ENCODE measurements at regions not wholly inside any gene's neighbourhood (a gene's known extent, or its start where the extent isn't known, plus 50 kb on each side); places are given as distances from the start of the nearest gene placed in this dataset.

DNA sequence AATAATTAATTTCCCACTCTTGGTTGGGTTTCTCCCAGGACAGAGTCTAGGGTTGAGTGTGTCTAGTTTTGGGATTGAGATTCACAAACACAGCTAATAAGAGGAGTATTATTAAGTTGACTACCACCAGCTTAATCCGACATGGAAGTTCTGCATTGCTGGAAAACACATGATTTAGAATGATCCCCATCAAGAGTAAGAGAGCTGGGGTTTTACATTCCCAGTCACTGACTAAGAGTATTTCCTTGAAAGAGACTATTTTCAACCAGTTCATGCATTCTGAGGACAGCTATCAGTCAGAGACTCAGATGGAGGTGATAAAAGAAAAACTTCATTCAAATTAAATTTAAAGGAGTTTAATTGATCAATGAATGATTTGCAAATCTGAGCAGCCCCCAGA lies 334.6 kb upstream of the LRATD1 start:
- no peak overlapping the region for H3K27ac Mint-ChIP-seq
- no peaks in the 10 kb centered on the region for H3K4me1 Mint-ChIP-seq
- H3K27me3 Mint-ChIP-seq, result no peaks in the 10 kb centered on the region
- no peak for ATAC-seq (replicated peaks)
- peaks cover 6% of the 10 kb centered on the region for H3K9me3 Mint-ChIP-seq
- H3K4me3 Mint-ChIP-seq, result no peak overlapping the region
- no peaks in the 10 kb centered on the region for H3K36me3 Mint-ChIP-seq (ENCODE audit: low read depth)

DNA sequence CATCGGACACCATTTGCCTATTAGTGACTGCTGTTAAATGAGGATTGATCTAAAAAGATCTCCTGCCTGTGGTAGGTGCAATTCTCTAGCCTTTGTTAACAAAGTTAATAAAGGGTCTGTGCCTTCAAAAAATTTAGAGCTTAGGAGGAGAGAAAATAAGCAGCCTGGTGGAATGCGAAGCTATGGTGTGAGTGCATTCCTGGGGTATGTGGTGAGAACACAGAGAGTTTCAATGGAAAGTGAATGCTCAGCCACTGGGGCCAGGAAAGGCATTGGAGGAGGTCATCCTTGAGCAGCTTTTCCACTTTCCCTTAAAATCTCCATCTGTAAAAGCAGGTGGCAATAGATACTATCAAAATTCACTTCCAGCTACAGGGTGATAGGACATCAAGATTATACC lies 331.2 kb upstream of the LRATD1 start:
- no peak overlapping the region for H3K27ac Mint-ChIP-seq
- ATAC-seq (replicated peaks), result no peak
- no peaks in the 10 kb centered on the region for H3K27me3 Mint-ChIP-seq
- no peaks in the 10 kb centered on the region for H3K4me1 Mint-ChIP-seq
- peaks cover 5% of the 10 kb centered on the region for H3K9me3 Mint-ChIP-seq
- no peaks in the 10 kb centered on the region for H3K36me3 Mint-ChIP-seq (ENCODE audit: low read depth)
- H3K4me3 Mint-ChIP-seq, result no peak overlapping the region

GRCh38 chr2:14303366-14304115 lies 329.0 kb upstream of the LRATD1 start:
- Mint-ChIP-seq H3K27me3 (no peaks in the 10 kb centered on the region), H3K4me1 (no peaks in the 10 kb centered on the region), H3K4me3 (no peak overlapping the region), H3K27ac (no peak overlapping the region), H3K9me3 (no peaks in the 10 kb centered on the region), H3K36me3 (ENCODE audit: low read depth) (no peaks in the 10 kb centered on the region)
- ATAC-seq (replicated peaks), result no peak

DNA sequence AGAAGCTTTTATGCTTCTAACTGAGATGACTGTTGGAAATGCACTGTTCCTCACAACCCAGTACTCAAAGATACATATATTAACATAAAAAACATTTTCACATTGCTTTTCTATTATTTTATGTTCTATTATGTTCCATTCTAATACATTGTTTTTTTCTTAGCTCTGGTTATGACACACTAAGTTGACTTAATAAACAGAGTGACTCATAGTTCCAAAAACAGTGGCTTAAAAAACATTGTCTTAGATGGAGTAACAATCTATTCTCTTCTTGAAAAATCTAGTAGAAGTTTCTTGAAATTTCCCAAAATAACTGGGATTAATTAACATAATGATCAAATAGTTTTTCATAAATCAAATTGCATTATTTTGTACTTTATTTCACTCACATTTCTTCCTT lies 328.2 kb upstream of the LRATD1 start:
- Mint-ChIP-seq H3K4me1 (no peaks in the 10 kb centered on the region), H3K4me3 (no peak overlapping the region), H3K27me3 (no peaks in the 10 kb centered on the region), H3K36me3 (ENCODE audit: low read depth) (no peaks in the 10 kb centered on the region), H3K27ac (no peak overlapping the region), H3K9me3 (no peaks in the 10 kb centered on the region)
- no peak for ATAC-seq (replicated peaks)

GRCh38 chr2:14306268-14306861 lies 326.2 kb upstream of the LRATD1 start:
- H3K9me3 Mint-ChIP-seq, result no peaks in the 10 kb centered on the region
- no peaks in the 10 kb centered on the region for H3K4me1 Mint-ChIP-seq
- no peak overlapping the region for H3K27ac Mint-ChIP-seq
- no peak for ATAC-seq (replicated peaks)
- no peak overlapping the region for H3K4me3 Mint-ChIP-seq
- H3K36me3 Mint-ChIP-seq (ENCODE audit: low read depth), result no peaks in the 10 kb centered on the region
- H3K27me3 Mint-ChIP-seq, result no peaks in the 10 kb centered on the region

- H3K4me3 Mint-ChIP-seq, result no peak overlapping the region
- H3K4me1 Mint-ChIP-seq, result no peaks in the 10 kb centered on the region
- H3K36me3 Mint-ChIP-seq (ENCODE audit: low read depth), result no peaks in the 10 kb centered on the region
- no peak overlapping the region for H3K27ac Mint-ChIP-seq
- peaks cover 6% of the 10 kb centered on the region for H3K9me3 Mint-ChIP-seq
- ATAC-seq (replicated peaks), result no peak
- no peaks in the 10 kb centered on the region for H3K27me3 Mint-ChIP-seq
Measured at GRCh38 chr2:14313341-14313740, 319.2 kb upstream of the LRATD1 start.

DNA sequence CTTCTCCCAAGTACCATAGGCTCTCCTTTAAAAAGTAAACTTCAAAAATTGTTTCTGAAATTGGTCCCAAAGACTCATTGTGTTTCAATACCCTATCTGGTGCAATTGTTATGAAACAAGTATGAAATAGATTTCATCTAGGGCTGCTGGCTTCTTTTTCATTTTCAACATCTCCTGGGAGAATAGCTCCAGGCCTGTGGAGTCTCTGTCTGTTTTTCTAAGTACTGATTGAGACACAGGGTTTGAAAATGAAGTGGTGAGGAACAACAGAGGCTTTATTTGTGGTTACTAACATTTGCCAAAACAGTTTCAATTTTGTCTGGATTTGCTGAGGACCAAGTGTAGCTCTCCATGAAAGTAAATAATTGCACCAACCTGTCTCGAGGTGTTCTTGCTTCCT lies 315.9 kb upstream of the LRATD1 start:
- H3K27ac Mint-ChIP-seq, result no peak overlapping the region
- H3K9me3 Mint-ChIP-seq, result peaks cover 6% of the 10 kb centered on the region
- no peaks in the 10 kb centered on the region for H3K4me1 Mint-ChIP-seq
- ATAC-seq (replicated peaks), result no peak
- no peaks in the 10 kb centered on the region for H3K27me3 Mint-ChIP-seq
- H3K4me3 Mint-ChIP-seq, result no peak overlapping the region
- no peaks in the 10 kb centered on the region for H3K36me3 Mint-ChIP-seq (ENCODE audit: low read depth)

- Mint-ChIP-seq H3K9me3 (no peaks in the 10 kb centered on the region), H3K27ac (no peak overlapping the region), H3K36me3 (ENCODE audit: low read depth) (no peaks in the 10 kb centered on the region), H3K4me1 (no peaks in the 10 kb centered on the region), H3K27me3 (no peaks in the 10 kb centered on the region), H3K4me3 (no peak overlapping the region)
- no peak for ATAC-seq (replicated peaks)
Measured at GRCh38 chr2:14321357-14321756, 311.2 kb upstream of the LRATD1 start.

- Mint-ChIP-seq H3K4me3 (no peak overlapping the region), H3K9me3 (no peaks in the 10 kb centered on the region), H3K36me3 (ENCODE audit: low read depth) (no peaks in the 10 kb centered on the region), H3K27me3 (no peaks in the 10 kb centered on the region), H3K27ac (no peak overlapping the region), H3K4me1 (no peaks in the 10 kb centered on the region)
- no peak for ATAC-seq (replicated peaks)
Measured at GRCh38 chr2:14322306-14322705, 310.2 kb upstream of the LRATD1 start.

DNA sequence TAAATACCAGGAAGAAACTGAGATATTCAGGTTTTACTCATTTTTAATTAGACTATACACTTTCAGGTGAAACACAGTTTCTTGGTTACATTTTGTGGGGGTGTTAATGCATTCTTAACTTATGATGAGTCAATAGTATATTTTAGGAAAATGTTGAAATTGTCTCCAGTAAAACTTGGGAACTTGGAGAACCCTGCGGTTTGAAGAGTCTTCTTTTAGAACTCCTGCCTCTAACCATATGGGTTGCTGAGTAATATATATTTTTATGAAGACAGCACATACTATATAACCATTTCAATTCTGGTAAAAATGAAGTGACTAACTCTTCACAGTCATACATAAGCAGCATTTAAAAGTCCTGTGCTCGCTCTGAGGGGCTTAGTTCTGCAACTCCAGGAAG lies 308.2 kb upstream of the LRATD1 start:
- Mint-ChIP-seq H3K27ac (no peak overlapping the region), H3K4me1 (no peaks in the 10 kb centered on the region), H3K27me3 (no peaks in the 10 kb centered on the region), H3K9me3 (peaks cover 9% of the 10 kb centered on the region), H3K4me3 (no peak overlapping the region), H3K36me3 (ENCODE audit: low read depth) (no peaks in the 10 kb centered on the region)
- no peak for ATAC-seq (replicated peaks)

DNA sequence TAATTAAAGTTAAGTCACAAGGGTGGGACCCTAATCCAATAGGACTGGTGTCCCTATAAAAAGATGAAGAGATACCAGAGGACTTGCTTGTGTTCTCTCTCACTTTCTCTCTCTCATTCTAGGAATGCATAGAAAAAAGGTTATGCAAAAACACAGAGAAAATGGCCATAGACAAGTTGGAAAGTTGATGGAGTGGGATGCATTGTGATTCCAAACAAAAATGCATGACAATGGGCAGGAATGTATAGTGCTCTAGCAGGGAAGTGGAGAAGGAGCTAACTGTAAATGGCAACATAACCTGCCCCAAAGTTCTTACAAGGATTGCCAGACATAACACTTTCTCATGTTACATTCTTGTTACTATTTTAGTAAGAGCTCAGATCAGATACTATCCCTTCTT lies 301.6 kb upstream of the LRATD1 start:
- ATAC-seq (replicated peaks), result no peak
- H3K27me3 Mint-ChIP-seq, result no peaks in the 10 kb centered on the region
- H3K36me3 Mint-ChIP-seq (ENCODE audit: low read depth), result no peaks in the 10 kb centered on the region
- H3K27ac Mint-ChIP-seq, result no peak overlapping the region
- H3K4me3 Mint-ChIP-seq, result no peak overlapping the region
- no peaks in the 10 kb centered on the region for H3K4me1 Mint-ChIP-seq
- peaks cover 9% of the 10 kb centered on the region for H3K9me3 Mint-ChIP-seq

DNA sequence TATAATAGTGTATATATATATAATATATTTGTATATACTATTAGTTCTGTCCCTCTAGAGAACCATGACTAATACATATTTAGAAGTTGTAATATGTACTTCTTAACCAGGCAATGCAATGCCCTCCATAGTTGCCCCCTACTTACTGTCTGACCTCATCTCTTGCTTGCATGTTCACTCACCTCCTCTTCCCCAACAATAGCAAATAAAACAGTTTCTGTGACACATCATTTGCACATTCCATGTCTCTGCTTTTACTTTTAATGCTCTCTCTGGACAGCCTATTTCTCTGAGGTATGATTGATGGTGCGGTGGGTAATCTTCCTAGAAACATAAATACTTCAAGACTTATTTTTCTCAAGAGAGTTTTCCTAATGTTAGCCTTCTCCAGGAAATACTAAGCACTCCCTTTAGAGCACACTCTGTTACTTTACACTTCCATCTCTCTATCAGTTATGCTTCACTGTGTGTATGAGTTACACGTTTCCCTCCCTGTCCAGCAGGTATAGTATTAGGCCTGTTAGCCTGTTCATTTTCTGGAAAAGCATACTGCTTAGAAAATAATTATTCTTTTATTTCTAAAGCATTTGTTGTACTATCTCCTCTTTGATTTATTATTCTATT lies 295.6 kb upstream of the LRATD1 start:
- Mint-ChIP-seq H3K4me3 (no peak overlapping the region), H3K4me1 (no peaks in the 10 kb centered on the region), H3K36me3 (ENCODE audit: low read depth) (no peaks in the 10 kb centered on the region), H3K27me3 (no peaks in the 10 kb centered on the region), H3K9me3 (no peaks in the 10 kb centered on the region), H3K27ac (no peak overlapping the region)
- ATAC-seq (replicated peaks), result no peak

GRCh38 chr2:14340703-14341102 lies 291.8 kb upstream of the LRATD1 start:
- H3K27me3 Mint-ChIP-seq, result no peaks in the 10 kb centered on the region
- no peaks in the 10 kb centered on the region for H3K36me3 Mint-ChIP-seq (ENCODE audit: low read depth)
- H3K4me3 Mint-ChIP-seq, result no peak overlapping the region
- ATAC-seq (replicated peaks), result no peak
- no peaks in the 10 kb centered on the region for H3K4me1 Mint-ChIP-seq
- H3K27ac Mint-ChIP-seq, result no peak overlapping the region
- H3K9me3 Mint-ChIP-seq, result no peaks in the 10 kb centered on the region

DNA sequence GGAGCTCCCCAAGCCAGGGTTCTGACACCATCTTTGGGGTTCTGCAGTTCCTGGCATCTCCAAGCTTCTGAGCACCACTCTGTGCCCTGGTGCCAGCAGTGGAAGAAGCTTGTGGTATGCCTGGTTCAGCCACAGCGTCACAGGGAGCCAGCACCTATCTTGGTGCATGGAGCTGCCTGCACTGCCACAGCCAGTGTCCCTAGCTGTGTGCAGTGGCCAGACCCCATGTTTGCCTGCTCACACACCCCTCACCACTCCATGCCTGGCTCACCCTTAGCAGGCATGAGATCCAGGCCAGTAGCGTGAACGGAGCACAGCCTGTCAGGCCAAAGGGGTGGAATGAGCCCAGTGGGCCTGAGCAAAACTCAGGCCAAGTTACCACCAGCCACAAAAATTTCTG lies 290.2 kb upstream of the LRATD1 start:
- Mint-ChIP-seq H3K27ac (no peak overlapping the region), H3K4me1 (no peaks in the 10 kb centered on the region), H3K9me3 (no peaks in the 10 kb centered on the region)

DNA sequence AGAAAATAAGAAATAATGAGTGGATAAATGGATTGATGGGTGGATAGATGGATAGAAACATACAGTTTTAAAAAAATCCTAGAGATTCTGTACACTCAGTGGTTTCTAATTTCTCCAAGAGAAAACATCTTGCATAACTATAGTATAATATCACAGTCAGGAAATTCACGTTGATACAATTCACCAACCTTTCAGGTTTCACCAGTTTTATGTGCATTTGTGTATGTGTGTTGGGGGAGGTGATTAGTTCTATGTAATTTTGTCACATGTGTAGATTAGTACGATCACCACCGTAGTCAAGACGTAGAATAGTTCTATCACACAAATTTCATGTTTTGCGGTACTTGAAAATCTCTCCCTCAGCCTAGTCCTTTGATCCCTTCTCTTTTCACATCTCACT lies 288.2 kb upstream of the LRATD1 start:
- Mint-ChIP-seq H3K4me3 (no peak overlapping the region), H3K36me3 (ENCODE audit: low read depth) (no peaks in the 10 kb centered on the region), H3K27me3 (no peaks in the 10 kb centered on the region), H3K9me3 (peaks cover 6% of the 10 kb centered on the region), H3K27ac (no peak overlapping the region), H3K4me1 (no peaks in the 10 kb centered on the region)
- no peak for ATAC-seq (replicated peaks)

More for the DNA sequence above, 290.2 kb upstream of the LRATD1 start:
- ATAC-seq (replicated peaks), result no peak
- no peaks in the 10 kb centered on the region for H3K36me3 Mint-ChIP-seq (ENCODE audit: low read depth)
- no peak overlapping the region for H3K4me3 Mint-ChIP-seq
- H3K27me3 Mint-ChIP-seq, result no peaks in the 10 kb centered on the region

Data from activated T-helper 17 cell treated with anti-CD3 and anti-CD28 coated beads, Interleukin-2, amount 50 U/mL, for 72 hours (primary cell).